ENCODE measurements at regions not wholly inside any gene's neighbourhood (a gene's known extent, or its start where the extent isn't known, plus 50 kb on each side); places are given as distances from the start of the nearest gene placed in this dataset.

DNA sequence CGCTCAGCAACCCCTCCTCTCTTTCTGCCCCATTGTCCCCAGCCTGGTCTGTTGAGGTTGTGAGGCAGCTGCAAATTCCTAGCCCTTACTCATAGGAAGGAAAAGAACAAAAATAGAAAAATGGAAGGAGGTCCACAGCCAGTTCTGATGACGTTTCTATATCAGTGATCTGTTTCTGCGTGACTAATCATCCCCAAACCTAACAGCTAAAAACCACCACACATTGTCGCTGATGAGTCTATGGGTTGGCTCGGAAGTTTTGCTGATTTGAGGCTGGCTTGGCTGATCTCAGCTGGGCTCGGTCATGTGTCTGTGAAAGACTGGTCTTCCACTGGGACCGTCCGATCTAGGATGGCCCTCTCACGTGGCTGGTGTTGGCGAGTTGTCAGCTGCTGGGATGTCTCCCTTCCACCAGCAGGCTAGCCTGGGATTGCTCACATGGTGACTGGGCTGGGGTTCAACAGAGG, 200.6 kb upstream of the ZNF618 start:
- TF ChIP-seq, protein P1, sequence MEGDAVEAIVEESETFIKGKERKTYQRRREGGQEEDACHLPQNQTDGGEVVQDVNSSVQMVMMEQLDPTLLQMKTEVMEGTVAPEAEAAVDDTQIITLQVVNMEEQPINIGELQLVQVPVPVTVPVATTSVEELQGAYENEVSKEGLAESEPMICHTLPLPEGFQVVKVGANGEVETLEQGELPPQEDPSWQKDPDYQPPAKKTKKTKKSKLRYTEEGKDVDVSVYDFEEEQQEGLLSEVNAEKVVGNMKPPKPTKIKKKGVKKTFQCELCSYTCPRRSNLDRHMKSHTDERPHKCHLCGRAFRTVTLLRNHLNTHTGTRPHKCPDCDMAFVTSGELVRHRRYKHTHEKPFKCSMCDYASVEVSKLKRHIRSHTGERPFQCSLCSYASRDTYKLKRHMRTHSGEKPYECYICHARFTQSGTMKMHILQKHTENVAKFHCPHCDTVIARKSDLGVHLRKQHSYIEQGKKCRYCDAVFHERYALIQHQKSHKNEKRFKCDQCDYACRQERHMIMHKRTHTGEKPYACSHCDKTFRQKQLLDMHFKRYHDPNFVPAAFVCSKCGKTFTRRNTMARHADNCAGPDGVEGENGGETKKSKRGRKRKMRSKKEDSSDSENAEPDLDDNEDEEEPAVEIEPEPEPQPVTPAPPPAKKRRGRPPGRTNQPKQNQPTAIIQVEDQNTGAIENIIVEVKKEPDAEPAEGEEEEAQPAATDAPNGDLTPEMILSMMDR (IDR thresholded peaks at IDR 0.05; ENCODE audit: insufficient read depth, low read depth, low read length): no peak
- TF ChIP-seq EZH2 (IDR thresholded peaks at IDR 0.05; ENCODE audit: insufficient read depth, low read length): no peak

All from astrocyte (in vitro differentiated cells and primary cell).